Pancreas (tissue), 10 donors: ENCODE measurements at regions not wholly inside any gene's neighbourhood (a gene's known extent, or its start where the extent isn't known, plus 50 kb on each side); places are given as distances from the start of the nearest gene placed in this dataset.

Experiments used
- ATAC-seq, 4 donors: fragments of 200-7000 bp; cut with Tn5 transposase; one replicate each; pipeline versions ENCODE4 v1.8.0 to v1.9.1; 2020; ENCODE audit warnings: mild to moderate bottlenecking in 4 of 4, moderate library complexity in 4 of 4
- DNase-seq, 6 donors: peaks; one replicate each; pipeline ENCODE4 v3.0.0-alpha.2; 2020
- FAIRE-seq: peaks from 2 replicates; lab custom pipeline; 2012; peaks lifted over from hg19 to GRCh38; lab: Jason Lieb, UNC
- H3K27ac ChIP-seq, 4 donors: fragments of 200-600 bp; sonication (generic); 1 replicate in 3 of 4; 2 replicates in 1 of 4; pipeline versions ENCODE4 v1.5.0 to v1.8.0; 2020
- H3K27me3 ChIP-seq, 4 donors: fragments of 200-600 bp; one replicate each; pipeline ENCODE4 v1.8.0; 2021
- H3K36me3 ChIP-seq, 3 donors: fragments of 200-600 bp; sonication (generic) in 1 of 3; one replicate each; pipeline versions ENCODE4 v1.5.0 to v1.8.0; 2020 to 2021
- H3K4me1 ChIP-seq, 3 donors: fragments of 200-600 bp; one replicate each; pipeline ENCODE4 v1.8.0; 2021
- H3K4me3 ChIP-seq, 4 donors: fragments of 200-600 bp; sonication (generic) in 2 of 4; one replicate each; pipeline versions ENCODE4 v1.5.0 to v1.8.0; 2020 to 2021
- H3K9me3 ChIP-seq, 4 donors: fragments of 200-600 bp; one replicate each; pipeline ENCODE4 v1.8.0; 2021
- CTCF ChIP-seq, 4 donors: fragments of 200-600 bp; sonication (generic) in 3 of 4; IDR thresholded peaks; one replicate each; pipeline versions ENCODE4 v1.5.0 to v1.8.0; 2021; ENCODE audit warnings: antibody characterized with exemption in 4 of 4
- WGBS, 2 donors: extraction: QIAGEN DNeasy Blood & Tissue Kit; methylation state at CpG; one replicate each; pipeline ENCODE4 v1.1.7; 2013; 5-methylcytosine and 5-hydroxymethylcytosine counted together
- intact Hi-C, 3 donors: fragments of 100-400 bp; cut with DNase I; formaldehyde crosslinking; loops; one replicate each; pipeline versions ENCODE4 v1.11.1 to v1.14.2; 2022
- donor health status: healthy with polysubstance abuse.
- donor health status: DM: no; HTN: no; CAD: no; lungs with moderate emphysema.
- donor health status: DM: no; HTN: no; CAD: no.
- donor health status: control.
- donor health status: control.
- donor health status: Bipolar disorder and iron deficiency.
- donor health status: DM: yes; HTN: yes; CAD: no.
- donor health status: DM: no; HTN: no; CAD: no.
- donor health status: DM: no; HTN: no; CAD: no.
- donor health status: DM: yes; HTN: yes; CAD: no.

DNA sequence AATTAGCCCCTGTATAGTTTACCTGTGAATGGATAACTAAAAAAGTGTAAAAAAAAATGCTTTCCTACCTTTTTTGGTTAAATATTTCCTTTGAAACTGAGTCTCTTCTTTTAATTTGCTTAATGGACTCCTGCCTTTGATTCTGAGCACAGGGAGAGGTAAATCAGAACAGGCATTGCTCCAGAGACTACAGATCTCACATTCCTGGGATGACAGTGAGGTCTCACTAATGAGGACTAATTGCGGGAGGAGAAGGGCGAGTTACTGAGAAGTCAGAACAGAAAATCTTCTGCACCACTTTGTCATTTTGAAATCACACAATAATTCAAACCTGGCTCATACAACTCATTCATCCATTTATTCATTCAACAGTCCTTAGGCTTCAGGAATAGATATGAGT, 437.0 kb upstream of the ASIC2 start:
- ATAC-seq (no peak), DNase-seq (no peak), FAIRE-seq (no peak)
- TF ChIP-seq CTCF (IDR thresholded peaks at IDR 0.05) = no peak
- WGBS, 2 donors = 26 to 27% methylated on average over 2 of the region's 2 CpGs
- Histone ChIP-seq H3K27ac (no peak overlapping the region), H3K9me3 (no peaks in the 10 kb centered on the region), H3K4me3 (no peak overlapping the region), H3K36me3 (no peaks in the 10 kb centered on the region), H3K27me3 (no peaks in the 10 kb centered on the region), H3K4me1 (no peaks in the 10 kb centered on the region)
- intact Hi-C loops = no loop called here

DNA sequence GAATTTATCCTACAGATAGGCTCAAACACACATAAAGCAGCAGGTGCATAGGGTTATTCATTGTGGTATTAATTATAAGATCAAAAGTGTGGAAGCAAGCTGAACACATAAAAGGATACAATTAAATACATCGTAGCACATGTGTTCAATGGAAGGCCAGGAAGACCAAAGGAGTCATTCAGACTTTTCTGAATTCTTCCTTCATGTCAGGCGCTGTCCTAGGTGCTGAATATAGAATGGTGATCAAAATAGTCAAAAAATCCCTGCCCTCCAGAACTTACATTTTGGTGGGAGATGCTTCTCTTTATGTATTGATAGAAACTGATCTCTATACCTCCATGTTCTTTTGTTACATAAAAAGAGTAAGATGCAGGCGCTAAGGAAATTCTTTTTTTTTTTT, 439.0 kb upstream of the ASIC2 start:
- intact Hi-C loops = no loop called here
- no peak for ATAC-seq
- no peak for TF ChIP-seq CTCF (IDR thresholded peaks at IDR 0.05)
- H3K27ac ChIP-seq = no peak overlapping the region
- DNase-seq = no peak
- no peaks in the 10 kb centered on the region for H3K9me3 ChIP-seq
- no peaks in the 10 kb centered on the region for H3K4me1 ChIP-seq
- no peaks in the 10 kb centered on the region for H3K27me3 ChIP-seq
- no peaks in the 10 kb centered on the region for H3K36me3 ChIP-seq
- H3K4me3 ChIP-seq = no peak overlapping the region
- FAIRE-seq = no peak
- 26 to 39% methylated on average over 3 of the region's 3 CpGs for WGBS, 2 donors

DNA sequence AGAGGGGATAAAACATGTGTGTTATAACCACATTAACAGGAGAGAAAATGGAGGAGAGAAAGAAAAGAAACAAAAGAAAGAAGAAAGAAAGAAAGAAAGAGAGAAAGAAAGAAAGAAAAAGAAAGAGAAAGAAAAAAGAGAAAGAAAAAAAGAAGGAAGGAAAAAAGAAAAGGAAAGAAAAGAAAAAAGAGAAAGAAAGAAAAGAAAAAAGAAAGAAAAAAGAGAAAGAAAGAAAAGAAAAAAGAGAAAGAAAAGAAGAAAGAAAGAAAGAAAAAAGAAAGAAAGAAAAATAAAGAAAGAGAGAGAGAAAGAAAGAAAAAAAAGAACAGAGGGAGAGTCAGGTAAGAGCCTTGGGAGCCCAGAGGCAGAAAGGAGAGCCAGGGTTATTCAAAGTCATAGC, 446.6 kb upstream of the ASIC2 start:
- TF ChIP-seq CTCF (IDR thresholded peaks at IDR 0.05) = no peak
- Histone ChIP-seq H3K36me3 (no peaks in the 10 kb centered on the region), H3K27ac (no peak overlapping the region), H3K27me3 (peaks cover 0 to 7% (median 0%) of the 10 kb centered on the region in 4 donors), H3K4me1 (no peaks in the 10 kb centered on the region), H3K4me3 (no peak overlapping the region), H3K9me3 (no peaks in the 10 kb centered on the region)
- DNase-seq (no peak), FAIRE-seq (no peak), ATAC-seq (no peak)
- intact Hi-C loops = no loop called here

- Histone ChIP-seq H3K4me3 (no peak overlapping the region), H3K27me3 (no peaks in the 10 kb centered on the region), H3K36me3 (no peaks in the 10 kb centered on the region), H3K27ac (no peak overlapping the region), H3K4me1 (no peaks in the 10 kb centered on the region), H3K9me3 (no peaks in the 10 kb centered on the region)
- FAIRE-seq = no peak
- 38 to 42% methylated on average over 3 of the region's 3 CpGs for WGBS, 2 donors
- no peak for TF ChIP-seq CTCF (IDR thresholded peaks at IDR 0.05)
- no peak for ATAC-seq
- intact Hi-C loops = no loop called here
- DNase-seq = no peak
Observed at GRCh38 chr17:33745047-33745760, 452.1 kb upstream of the ASIC2 start.

DNA sequence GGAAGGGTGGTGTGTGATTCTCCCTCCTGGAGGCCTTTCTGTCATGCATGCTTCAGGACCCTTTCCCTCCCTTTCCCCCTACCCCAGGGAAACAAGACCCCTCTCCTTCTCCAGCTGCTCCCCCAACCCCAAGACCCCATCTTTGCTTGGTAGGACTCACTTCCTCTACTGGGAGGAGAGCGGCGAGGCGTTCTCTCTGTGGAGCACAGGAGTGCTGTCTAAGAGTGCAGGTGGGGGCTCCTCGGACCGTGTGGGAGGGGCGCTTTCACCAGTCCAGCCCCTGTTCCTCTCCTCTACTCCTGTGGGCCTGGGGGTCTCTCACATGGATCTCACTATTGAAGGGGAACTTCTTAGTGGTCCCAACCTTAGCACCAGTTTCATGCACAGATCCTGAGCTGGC, 456.1 kb upstream of the ASIC2 start:
- no peak overlapping the region for H3K27ac ChIP-seq
- H3K36me3 ChIP-seq = no peaks in the 10 kb centered on the region
- no peaks in the 10 kb centered on the region for H3K4me1 ChIP-seq
- no peak overlapping the region for H3K4me3 ChIP-seq
- no peaks in the 10 kb centered on the region for H3K9me3 ChIP-seq
- H3K27me3 ChIP-seq = peaks cover 0 to 2% (median 0%) of the 10 kb centered on the region in 4 donors
- TF ChIP-seq CTCF (IDR thresholded peaks at IDR 0.05) = no peak
- ATAC-seq (no peak), FAIRE-seq (no peak), DNase-seq (peak in 1 of 6 donors; percentile 40)
- WGBS, 2 donors = 54 to 59% methylated on average over 6 of the region's 6 CpGs
- intact Hi-C loops = no loop called here
